ENCODE measurements at regions not wholly inside any gene's neighbourhood (a gene's known extent, or its start where the extent isn't known, plus 50 kb on each side); places are given as distances from the start of the nearest gene placed in this dataset.

GRCh38 chr7:26101361-26102151, 50.4 kb upstream of the NFE2L3 start:
- no TSS peak for BruUV-seq (replicated peaks)
- Histone ChIP-seq H3K4me1 (ENCODE audit: control insufficient read depth, extremely low read depth, insufficient read depth, low read length) (peaks cover 13% of the 10 kb centered on the region), H3K9ac (replicated peaks; ENCODE audit: extremely low read depth, insufficient read depth, low read length) (no peak overlapping the region), H3K4me3 (replicated peaks in 1 of 3; ENCODE audit: insufficient read depth in 1 of 3, low read depth in 1 of 3, low read length in 3 of 3) (peak overlapping the region in 1 of 3 experiments; percentile 51), H3K36me3 (ENCODE audit: control insufficient read depth in 2 of 2, extremely low read depth in 1 of 2, insufficient read depth in 2 of 2, low read length in 2 of 2) (no peaks in the 10 kb centered on the region), H4K20me1 (replicated peaks; ENCODE audit: control insufficient read depth, extremely low read depth, insufficient read depth, low read length) (no peaks in the 10 kb centered on the region), H3K4me2 (ENCODE audit: insufficient read depth, low read length) (peak overlapping the region; percentile 71), H3K79me2 (ENCODE audit: control insufficient read depth, insufficient read depth, low read length) (no peaks in the 10 kb centered on the region), H3K9me3 (replicated peaks; ENCODE audit: control insufficient read depth, insufficient read depth, low read length) (no peaks in the 10 kb centered on the region), H2AFZ (ENCODE audit: low read depth, low read length) (peak overlapping the region; percentile 100), H3K9me1 (replicated peaks; ENCODE audit: control insufficient read depth, extremely low read depth, insufficient read depth, low read length) (no peaks in the 10 kb centered on the region), H3K27me3 (ENCODE audit: control insufficient read depth in 2 of 2, insufficient read depth in 2 of 2, low read length in 2 of 2) (no peaks in the 10 kb centered on the region), H3K27ac (ENCODE audit: insufficient read depth, low read depth, low read length) (peak overlapping the region; percentile 52)
- TF ChIP-seq GATA2 (IDR thresholded peaks at IDR 0.05; ENCODE audit: insufficient read depth, insufficient read length, low read depth, low read length) = no peak
- no peak for TF ChIP-seq POLR2AphosphoS5 (IDR thresholded peaks at IDR 0.05; ENCODE audit: insufficient read depth, low read depth, low read length)
- TF ChIP-seq MYC (IDR thresholded peaks at IDR 0.05; ENCODE audit: low read depth, low read length) = no peak
- no peak for TF ChIP-seq JUN (IDR thresholded peaks at IDR 0.05; ENCODE audit: borderline replicate concordance, insufficient read depth, insufficient read length, low read depth)
- TF ChIP-seq POLR2A (IDR thresholded peaks at IDR 0.05; ENCODE audit: low read depth, low read length) = no peak
- TF ChIP-seq MAX (IDR thresholded peaks at IDR 0.05; ENCODE audit: insufficient read depth, insufficient read length) = no peak
- no peak for TF ChIP-seq FOS (IDR thresholded peaks at IDR 0.05; ENCODE audit: borderline replicate concordance, insufficient read depth, low read length)
- no peak for TF ChIP-seq EZH2 (IDR thresholded peaks at IDR 0.05; ENCODE audit: borderline replicate concordance, low read depth, low read length, severe bottlenecking)
- no peak for TF ChIP-seq CTCF (IDR thresholded peaks at IDR 0.05; ENCODE audit: extremely low read depth in 1 of 2, insufficient read depth in 1 of 2, low read depth in 1 of 2, low read length in 2 of 2)
- DNase-seq (ENCODE audit: low read depth, low spot score) (no peak), FAIRE-seq (no peak)
- ChIA-PET POLR2A (no interaction called here), CTCF (interaction anchor here (0.7 to 1.1 kb wide), 3 partner anchors 10 to 268 kb away, joined by 3 read pairs; no protein-coding TSS in a partner anchor)
- dilution Hi-C loops (cut with MboI; ENCODE audit: extremely low pct_ligation_motif_present, low sequenced_read_pairs) (no loop called here), intact Hi-C loops (cut with micrococcal nuclease) (loop anchor here (2.0 kb wide), 1 partner anchor 51 kb away; the partner anchor contains the start of gene NFE2L3)
